ENCODE measurements at regions not wholly inside any gene's neighbourhood (a gene's known extent, or its start where the extent isn't known, plus 50 kb on each side); places are given as distances from the start of the nearest gene placed in this dataset.
A peak's percentile ranks its signal among the peaks of the same experiment; 100 is the strongest.

DNA sequence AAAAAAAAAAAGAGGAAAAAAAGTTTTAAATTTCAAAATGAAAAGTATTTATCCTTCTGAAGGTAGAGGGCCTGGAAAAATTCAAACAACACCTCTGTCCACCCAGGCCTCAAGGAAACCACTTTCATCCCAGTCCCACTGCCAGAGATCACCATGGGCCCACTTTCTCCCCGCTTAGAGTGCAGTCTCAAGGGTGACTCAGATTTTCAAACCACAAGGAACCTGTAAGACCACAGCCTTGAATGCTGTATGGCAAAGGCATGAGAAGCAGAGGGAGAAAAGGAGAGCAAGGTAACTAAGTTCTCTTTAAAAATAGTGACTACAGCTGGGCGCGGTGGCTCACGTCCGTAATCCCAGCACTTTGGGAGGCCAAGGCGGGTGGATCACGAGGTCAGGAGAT is 87.9 kb upstream of the PACRGL start:
- DNase-seq: peak; percentile 52

DNA sequence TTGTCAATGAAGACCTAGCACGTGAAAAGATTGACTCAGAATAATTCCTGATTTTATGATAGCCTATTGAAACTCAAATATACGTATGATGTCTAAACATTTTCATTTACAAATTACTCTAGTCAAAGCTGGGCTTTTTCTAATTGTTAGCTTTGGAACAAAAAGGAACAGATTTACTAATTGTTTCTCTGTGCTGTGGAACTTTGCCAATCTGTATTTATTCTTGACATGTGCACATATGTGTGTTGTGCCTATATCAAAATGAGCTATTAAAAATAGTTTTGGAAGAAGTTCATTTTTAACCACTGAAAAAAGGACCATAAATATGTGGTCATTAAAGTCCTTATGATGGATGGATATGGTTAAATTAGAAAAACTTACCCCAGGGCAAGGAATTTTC is 85.4 kb upstream of the PACRGL start:
- DNase-seq: no peak

DNA sequence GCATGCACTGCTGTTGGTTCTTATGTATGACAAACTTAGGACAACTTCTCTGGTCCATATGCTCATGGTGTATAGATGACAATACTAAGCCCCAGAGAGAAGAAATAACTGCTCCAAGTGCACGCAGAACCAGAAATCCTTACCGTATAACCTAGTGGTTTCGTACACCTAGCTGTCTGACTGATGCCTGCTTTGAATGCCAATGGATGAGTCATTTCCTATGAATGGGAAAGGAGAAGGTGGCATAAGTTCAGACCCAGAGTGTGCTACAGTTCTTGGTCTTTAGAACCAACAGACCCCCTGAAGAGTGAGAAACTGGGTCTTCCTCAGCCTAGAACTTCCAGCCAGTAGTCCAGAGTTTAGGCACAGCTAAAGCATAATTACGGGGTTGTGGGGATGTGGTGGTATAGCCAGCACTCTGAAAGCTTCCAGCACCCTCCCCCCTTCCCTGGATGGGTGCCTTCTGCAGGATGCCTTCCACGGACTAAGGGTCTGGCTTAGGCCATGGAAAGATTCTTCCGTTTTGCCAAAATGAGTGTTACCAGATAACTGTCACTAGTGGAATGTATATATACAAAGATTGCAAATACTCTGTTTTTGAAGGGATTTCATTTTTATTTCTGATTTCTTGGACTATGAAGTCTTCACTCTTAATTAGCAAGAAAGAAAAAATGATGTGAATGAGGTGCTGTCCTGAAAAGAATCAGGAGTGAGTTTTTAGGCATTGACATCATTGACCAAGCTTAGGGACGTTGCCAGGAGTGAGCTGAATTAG is 84.6 kb upstream of the PACRGL start:
- peak; percentile 30 for DNase-seq

DNA sequence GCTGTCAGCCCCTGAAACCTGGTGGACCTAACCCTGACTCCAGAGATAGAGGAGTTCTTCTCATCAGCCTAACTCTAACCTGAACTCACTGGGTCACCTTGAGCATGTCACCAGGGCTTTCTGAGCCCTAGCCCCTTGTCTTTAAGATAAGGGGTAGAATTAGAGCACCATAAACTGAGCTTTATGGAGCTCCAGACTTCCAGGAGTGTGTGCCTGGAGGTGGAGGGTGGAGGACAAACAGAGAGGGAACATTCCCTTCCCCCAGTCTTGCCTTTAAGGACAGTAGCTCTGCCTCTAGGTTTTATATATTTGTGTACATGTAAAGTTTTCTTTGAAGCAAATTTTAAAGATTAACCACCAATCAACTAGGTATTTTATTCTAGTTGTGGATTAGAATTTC is 83.9 kb upstream of the PACRGL start:
- DNase-seq: no peak

DNA sequence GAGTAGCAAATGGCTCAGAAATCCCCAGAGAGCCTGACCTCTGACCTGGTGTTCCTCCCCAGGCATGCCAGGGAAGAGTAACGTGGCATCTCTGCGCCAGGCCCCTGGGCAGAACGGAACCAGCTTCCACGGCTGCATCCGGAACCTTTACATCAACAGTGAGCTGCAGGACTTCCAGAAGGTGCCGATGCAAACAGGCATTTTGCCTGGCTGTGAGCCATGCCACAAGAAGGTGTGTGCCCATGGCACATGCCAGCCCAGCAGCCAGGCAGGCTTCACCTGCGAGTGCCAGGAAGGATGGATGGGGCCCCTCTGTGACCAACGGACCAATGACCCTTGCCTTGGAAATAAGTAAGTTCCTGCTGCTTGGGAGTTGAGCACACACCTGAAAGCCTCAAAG is 83.4 kb upstream of the PACRGL start:
- DNase-seq: no peak

DNA sequence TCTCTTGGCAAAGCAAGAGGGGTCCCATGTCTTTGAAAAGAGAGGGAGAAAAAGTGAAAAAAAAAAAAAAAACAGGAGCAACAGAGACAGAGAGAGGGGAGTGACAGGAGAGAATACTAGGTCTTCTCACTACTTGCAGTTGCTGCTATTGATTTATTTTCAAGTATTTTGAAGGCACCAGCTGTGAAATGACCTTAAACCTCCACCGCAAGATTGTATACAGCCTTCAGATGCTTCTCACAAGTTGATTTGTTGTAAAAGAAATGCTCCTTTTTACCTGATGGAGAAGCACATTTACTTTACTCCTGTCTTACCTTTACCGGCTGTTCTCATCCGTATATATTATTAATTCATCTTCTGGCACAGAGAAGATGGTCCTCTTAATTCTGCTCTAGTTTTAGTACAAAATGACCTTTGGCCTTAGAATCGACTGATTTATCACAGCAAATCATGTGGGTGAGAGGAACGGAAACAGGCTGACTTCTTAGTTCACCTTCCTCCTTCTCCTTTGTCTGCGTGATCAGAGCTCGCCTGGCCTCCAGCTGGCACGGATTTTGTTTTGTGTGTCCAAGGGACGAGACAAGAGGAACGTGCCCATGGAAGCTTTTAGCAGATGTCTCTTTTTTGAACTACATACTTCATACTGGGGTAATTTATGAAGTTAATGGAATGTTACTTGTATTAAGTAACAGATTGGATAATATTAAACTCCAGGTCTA is 82.4 kb upstream of the PACRGL start:
- DNase-seq: no peak

DNA sequence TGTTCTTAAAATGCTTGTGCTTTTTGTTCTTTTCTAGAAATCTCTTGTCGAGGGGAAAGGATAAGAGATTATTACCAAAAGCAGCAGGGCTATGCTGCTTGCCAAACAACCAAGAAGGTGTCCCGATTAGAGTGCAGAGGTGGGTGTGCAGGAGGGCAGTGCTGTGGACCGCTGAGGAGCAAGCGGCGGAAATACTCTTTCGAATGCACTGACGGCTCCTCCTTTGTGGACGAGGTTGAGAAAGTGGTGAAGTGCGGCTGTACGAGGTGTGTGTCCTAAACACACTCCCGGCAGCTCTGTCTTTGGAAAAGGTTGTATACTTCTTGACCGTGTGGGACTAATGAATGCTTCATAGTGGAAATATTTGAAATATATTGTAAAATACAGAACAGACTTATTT is 81.5 kb upstream of the PACRGL start:
- DNase-seq: no peak

DNA sequence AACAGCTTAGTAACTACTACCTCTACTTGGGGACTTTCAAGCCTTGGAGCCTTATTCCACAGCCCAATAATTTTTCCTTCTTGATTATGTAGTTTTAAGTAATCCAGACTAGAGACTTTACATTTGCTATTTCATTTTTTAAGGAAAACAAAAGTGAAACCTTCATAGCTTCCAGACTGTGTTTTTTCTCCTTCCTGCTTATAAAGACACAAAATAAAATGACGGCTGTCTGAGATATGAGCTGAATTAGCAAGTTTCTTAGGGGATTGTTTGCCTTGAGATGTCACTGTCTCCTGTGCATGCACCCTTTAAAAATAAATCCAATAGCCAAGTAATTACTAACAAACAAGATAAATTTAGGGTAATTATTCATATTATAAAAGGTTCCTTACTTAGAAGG is 78.8 kb upstream of the PACRGL start:
- no peak for DNase-seq

DNA sequence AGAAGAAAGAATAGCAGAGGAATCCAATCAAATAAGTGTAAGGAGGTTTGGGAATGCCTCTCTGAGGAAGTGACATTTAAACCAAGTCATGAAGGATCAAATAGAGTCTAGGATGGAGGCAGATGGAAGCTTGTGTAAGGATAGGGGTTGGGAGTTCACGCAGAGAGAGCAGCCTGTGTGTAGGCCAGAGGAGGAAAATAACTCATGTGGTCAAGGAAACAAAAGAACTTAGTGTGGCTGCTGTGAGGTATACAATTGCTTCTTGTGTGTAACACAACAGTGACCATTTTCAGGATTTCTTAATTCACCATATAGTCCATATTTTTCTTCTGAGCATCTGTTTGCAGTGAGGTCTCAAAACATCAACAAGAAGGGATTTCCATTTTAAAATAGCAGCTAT is 77.6 kb upstream of the PACRGL start:
- DNase-seq: no peak

DNA sequence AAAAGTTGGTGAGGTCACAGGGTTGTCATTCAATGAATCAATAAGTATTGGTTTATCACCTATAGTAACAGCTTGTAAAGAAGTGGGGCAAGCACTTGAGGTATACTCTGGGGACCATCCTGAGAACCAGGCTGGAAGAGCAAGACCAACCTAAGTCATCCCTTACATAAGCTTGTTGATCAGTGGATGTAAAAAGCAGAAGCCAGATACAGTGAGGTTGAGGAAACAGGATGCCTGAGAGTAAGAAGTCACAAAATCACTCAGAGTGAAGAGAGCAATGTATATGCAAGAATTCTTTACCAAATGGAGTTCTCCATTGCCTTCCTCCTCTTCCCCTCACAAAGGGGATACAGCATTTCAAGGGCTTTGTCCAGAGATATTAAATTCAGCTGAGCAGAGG is 76.3 kb upstream of the PACRGL start:
- no peak for DNase-seq

DNA sequence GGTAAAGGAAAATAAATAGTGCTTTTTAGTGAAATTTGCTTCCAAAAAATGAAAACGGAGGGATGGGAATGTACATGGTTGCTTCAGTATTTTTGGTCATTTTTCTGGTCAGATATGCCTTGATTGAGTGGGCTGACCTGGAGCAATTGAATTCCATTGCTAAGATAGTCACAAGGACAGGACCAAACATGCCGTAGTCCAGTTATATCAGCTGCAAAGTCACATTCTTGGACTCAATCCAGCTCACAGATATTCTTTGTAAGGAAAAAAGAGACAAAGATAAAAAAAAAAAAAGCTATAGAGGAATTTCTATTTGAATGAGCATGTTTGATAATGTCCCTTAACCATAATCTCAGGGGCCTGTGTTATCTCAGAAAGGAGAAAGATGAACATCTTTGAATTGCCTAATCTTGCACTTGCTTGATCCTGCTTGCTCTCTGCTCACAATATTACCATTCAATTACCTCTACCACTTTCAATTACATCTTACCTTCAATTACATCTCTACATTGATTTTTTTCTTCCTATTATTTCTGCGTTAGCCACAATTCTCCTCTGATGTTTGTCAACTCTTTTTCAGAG is 75.4 kb upstream of the PACRGL start:
- DNase-seq: no peak

DNA sequence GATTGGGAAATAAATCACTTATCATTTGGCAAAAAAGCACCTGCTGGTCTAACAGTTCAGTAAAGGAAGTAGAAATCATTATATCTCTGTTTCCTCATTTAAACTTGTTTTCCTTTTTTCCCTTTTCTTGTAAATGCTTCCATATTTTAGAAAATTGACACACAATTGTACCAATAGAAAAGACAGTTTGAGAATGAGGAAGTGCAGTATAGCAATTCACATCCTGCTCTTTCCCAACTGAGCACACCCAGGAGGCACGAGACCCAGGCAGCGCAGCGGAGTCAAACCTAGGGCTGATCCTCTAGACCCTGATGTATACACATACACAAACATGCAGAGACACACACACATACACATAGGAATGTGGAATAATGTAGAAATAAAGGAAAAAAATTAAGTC is 74.8 kb upstream of the PACRGL start:
- no peak for DNase-seq

DNA sequence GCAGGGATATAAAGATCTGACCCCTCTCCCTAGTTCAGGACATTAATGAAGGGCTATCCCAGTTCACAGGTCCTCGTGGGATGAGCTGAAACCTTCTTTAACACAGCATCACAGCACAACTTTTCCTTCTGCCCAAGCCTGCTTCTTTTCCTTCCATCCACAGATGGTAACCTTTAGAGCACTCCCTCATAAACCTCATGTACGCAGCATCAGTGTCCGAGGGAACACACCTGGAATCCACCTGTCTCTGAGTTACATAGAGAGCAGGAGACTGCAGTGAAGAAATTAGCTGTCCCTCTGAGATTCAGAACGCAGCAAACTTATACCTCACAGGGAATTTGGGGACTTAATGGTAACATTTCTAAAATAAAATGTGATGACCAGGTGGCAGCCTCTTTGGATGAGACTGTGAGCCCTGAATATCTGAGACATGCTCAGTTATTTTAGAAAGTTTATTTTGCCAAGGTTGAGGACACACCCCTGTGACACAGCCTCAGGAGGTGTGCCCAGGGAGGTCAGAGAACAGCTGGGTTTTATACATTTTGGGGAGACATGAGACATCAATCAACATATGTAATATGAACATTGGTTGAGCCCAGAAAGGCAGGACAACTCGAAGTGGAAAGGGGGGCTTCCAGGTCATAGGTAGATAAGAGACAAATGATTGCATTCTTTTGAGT is 73.8 kb upstream of the PACRGL start:
- DNase-seq: no peak

DNA sequence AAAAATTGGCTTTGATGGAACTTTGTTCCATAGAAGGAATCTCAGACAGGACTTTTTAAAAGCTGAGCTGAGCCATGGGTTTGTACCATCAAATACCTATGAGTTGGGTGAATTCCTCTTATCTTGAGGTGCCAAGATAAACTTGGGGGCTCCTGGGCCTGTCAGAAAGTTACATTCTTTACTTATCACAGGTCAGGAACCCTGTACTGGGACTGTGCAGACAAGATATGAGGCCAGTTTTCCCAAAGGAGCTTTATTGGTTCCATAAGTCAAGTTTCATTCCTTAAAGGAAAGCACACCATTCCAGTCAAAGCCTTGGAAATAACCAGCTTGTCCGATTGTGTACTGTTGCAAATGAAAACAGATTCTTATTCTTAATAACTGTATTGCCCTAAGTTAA is 72.4 kb upstream of the PACRGL start:
- no peak for DNase-seq

DNA sequence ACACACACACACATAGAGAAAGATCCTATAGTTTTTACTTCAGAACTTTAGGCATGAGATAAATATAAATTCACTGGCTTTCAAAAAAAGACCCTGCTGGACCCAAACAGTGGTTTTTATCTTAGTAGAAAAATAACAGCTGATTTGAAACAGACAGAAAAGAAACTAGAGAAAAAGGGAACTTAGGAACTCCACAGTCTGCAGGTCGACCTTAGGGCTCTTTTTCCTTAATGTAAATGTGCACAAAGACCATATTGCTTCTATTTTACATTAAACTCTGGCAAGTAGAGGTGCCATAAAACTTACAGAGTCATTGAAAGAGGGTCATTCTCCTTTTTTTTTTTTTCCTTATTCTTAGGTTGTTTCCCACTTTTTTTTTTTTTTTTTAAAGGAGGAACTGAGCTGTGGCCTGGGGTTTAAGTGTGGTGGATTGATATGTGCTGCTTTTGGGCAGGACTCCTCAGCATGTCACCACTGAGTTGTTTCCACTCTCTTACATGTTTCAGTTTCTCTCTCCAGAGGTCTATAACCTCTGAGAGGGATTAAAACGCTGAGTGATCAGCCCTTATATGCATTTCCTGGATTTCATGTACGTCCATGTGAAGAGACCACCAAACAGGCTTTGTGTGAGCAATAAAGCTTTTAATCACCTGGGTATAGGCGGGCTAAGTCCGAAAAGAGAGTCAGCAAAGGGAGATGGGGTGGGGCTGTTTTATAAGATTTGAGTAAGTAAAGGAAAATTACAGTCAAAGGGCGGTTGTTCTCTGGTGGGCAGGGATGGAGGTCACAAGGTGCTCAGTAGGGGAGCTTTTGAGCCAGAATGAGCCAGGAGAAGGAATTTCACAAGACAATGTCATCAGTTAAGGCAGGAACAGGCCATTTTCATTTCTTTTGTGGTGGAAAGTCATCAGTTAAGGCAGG is 70.8 kb upstream of the PACRGL start:
- no peak for DNase-seq

DNA sequence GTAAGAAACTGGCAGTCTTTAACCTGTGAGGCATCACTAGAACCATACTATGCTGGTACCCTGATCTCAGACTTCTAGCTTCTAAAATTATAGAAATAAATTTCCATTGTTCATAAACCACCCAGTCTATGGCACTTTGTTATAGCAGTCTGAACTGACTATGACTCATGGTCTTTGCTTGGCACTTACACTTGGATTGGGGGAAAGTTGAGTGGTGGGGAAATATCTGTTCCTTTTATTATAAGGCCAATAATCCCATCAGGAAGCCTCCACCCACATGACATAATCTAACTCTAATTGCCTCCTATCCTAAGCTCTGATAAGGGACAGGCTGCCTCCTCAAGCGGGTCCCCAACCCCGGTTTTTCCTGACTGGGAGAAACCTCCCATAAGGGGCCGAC is 61.4 kb upstream of the PACRGL start:
- DNase-seq: no peak

DNA sequence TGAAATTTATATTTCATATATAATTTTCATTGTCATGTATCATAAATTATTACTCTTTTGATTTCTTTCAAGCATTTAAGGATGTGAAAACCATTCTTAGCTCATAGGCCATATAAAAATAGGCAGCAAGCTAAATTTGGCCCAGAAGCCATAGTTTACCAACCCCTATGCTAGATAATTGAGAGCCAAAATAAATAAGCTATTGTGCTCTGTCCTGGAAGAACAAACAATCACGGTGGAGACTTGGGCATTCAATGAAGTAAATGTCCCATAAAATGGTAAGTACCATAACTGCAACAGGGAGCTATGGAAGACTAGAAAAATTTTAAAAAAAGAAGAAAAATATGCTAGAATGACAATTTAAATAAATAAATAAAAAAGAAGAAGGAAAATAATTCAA is 60.9 kb upstream of the PACRGL start:
- DNase-seq: no peak

DNA sequence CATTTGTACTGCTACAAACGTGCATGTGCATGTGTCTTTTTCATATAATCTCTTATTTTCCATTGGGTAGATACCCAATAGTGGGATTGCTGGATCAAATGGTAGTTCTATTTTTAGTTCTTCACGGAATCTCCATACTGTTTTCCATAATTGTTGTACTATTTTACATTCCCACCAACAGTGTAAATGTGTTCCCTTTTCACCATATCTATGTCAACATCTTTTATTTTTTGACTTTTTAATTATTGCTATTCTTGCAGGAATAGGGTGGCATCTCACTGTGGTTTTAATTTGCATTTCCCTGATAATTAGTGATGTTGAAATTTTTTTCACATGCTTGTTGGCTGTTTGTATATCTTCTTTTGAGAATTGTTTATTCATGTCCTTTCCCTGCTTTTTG is 59.3 kb upstream of the PACRGL start:
- no peak for DNase-seq

DNA sequence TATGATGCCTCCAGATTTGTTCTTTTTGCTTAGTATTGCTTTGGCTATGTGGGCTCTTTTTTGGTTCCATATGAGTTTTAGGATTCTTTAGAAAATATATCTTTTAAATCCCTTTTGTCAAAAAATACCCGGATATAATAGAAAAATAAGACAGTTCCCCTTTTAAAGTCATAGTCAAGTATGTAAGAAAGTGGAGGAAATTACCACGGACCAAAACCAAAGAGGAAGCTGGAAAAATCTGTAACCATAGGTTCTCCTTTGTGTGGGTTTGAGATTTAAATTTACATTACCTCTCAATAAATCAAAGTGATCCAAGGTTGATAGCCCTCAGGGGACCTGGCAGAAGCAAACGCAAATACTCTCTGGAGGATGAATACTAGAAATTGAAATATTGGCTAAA is 58.3 kb upstream of the PACRGL start:
- no peak for DNase-seq

DNA sequence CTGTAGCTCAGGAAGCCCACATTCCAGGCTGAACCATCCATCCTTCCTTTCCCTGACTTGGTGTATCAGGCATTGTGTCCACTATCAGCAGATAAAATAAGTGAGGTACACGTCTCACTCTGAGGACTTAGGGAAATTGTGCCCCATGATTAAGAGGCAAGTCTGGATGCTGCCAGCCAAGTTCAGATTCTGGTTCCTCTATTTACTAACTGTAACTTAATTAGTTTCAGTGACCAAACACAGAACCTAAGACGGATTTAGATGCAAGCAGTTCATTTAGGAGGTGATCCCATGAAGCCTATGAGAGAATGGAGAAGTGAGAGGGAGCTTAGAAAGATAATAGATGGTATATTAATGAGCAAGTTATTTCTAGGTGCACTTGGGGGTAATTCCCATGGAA is 56.6 kb upstream of the PACRGL start:
- no peak for DNase-seq

DNA sequence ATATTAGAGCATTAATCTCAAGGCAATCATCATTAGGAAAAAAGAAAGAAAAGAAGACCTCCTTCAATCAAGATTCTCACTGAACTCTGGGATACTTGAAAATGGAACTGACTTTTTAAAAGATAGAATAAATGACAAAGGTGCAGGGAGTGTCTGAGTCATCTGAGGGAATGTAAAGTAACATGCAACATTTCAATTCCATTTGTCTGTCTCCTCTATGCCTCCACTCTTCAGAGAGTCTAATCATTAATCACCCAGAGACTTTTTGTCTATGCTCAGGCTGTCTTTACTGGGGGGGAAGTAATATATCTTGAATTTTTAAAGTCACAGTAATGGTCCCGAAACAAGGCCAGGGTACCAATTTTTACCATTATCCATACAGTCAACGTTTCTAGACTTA is 55.0 kb upstream of the PACRGL start:
- DNase-seq: peak; percentile 21

DNA sequence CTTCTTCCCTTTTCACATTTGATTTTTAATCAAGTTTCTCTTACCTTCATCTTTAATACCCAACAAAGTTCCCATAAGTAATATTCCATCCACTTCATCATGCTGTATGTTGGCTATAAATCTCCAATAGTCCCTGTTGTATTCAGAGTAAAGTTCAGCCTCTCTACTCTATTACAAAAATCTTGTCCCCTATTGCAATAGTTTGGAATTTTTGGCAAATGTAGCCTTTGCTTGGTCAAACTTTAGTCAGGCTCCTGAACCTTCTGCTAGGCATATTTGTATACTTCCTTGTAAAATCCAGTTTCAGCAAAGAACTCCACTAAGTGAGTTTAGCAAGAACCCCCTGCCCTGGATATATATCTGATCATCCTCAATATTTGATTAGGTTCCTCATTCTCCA is 54.0 kb upstream of the PACRGL start:
- no peak for DNase-seq
